Testis (tissue), 2 donors: ENCODE measurements at regions not wholly inside any gene's neighbourhood (a gene's known extent, or its start where the extent isn't known, plus 50 kb on each side); places are given as distances from the start of the nearest gene placed in this dataset.

ENCODE experiments used
- CTCF ChIP-seq, 3 experiments: fragments of 450-650 bp in 2 of 3; fragments of 200-600 bp in 1 of 3; sonication (generic) in 1 of 3; IDR thresholded peaks; one replicate each; pipeline ENCODE4 v1.5.1; 2016 to 2019; ENCODE audit warnings: antibody characterized with exemption in 3 of 3, mild to moderate bottlenecking in 2 of 3, moderate library complexity in 1 of 3
- POLR2A ChIP-seq: fragments of 450-650 bp; IDR thresholded peaks from one replicate; pipeline ENCODE4 v1.6.1; 2017; ENCODE audit warnings: antibody characterized with exemption, mild to moderate bottlenecking, moderate library complexity

GRCh38 chr9:19969721-19970120 lies 180.9 kb upstream of the SLC24A2 start:
- TF ChIP-seq POLR2A (no peak), CTCF (IDR thresholded peaks at IDR 0.05) (no peak)
